NCI-H128 (cell line): ENCODE measurements at regions not wholly inside any gene's neighbourhood (a gene's known extent, or its start where the extent isn't known, plus 50 kb on each side); places are given as distances from the start of the nearest gene placed in this dataset.

Experiments
- DNase-seq: peaks from one replicate; lab custom pipeline; 2025; ENCODE audit not compliant: unreplicated experiment; lab: John Stamatoyannopoulos, UW

DNA sequence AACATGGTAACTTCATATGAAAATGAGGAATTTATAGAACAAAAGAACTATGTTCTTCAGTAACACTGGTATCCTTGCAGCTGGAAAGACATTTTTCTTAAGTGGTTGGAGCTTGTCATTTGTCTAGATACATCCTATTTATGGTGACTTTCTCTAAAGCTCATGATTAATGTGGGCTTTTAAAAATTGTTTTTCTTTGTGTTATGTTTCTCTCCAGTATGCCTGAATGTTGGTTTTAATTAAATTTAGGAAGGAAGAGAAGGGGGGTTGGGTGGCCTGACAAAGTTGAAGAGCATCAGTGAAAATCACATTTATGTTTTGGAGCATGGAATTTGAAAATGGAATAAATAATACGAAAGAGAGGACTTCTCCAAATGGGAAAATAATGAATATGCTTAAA, 457.1 kb upstream of the ETAA1 start:
- no peak for DNase-seq

- no peak for DNase-seq
Observed at GRCh38 chr2:66948234-66948633, 448.9 kb upstream of the ETAA1 start.

GRCh38 chr2:66957198-66957597, 439.9 kb upstream of the ETAA1 start:
- DNase-seq = no peak

DNA sequence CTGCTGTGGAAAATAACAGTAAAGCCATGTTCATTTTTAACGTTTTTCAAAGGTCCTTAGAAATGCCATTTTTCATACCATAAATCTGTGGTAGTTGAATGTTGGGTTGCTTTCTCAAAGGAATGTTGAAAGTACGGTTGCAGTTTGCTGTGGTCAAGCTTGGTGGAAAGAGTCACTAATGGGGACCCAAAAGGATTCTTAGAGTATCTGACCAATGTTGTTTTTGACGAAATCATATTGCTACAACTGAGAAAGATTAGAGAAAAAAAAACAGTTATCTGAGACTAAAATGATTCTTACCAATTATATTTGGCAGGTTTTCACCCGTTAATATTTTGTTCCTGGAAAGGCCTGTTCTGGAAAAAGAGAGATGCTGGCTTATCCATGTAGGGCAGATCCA, 439.5 kb upstream of the ETAA1 start:
- no peak for DNase-seq

DNA sequence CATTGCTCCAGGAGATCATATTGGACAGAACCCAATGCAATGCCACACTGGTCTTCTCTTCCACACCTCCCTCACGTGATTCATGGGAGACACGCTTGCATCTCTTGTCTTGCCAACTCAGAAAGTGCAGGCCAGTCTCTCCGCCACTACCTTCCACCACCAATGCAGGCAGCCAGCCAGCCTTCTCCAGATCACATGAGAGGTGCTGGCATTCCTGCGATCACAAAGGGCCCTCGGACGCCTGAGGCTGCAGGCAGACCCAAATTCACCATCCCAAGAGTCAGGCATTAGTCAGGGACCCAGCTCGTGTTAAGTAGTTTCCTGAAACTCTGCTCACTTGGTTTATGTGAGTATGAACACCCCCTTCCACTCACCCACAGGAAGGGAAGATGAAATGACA, 437.0 kb upstream of the ETAA1 start:
- no peak for DNase-seq

- no peak for DNase-seq
Observed at GRCh38 chr2:66962716-66963115, 434.4 kb upstream of the ETAA1 start.

DNA sequence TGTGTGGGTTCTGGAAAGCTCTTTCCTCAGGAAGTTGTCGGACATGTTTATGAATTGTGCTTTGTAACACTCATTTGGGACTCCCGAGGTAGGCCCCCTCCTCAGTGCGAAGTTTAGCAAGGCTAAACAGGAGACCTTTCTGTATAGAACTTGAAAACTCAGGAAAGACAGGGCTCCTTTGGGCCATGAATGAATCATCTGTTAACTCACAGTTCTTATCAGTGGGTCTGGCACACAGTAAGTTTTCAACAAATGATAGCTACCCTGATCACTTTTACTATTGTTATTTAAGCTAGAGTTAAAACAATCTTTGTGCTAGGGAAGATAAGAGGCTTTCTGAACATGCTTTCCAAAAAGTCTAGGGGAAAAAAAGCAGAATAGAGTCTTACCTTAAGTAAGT, 430.5 kb upstream of the ETAA1 start:
- no peak for DNase-seq

- no peak for DNase-seq
Observed at GRCh38 chr2:66968946-66969345, 428.2 kb upstream of the ETAA1 start.

DNA sequence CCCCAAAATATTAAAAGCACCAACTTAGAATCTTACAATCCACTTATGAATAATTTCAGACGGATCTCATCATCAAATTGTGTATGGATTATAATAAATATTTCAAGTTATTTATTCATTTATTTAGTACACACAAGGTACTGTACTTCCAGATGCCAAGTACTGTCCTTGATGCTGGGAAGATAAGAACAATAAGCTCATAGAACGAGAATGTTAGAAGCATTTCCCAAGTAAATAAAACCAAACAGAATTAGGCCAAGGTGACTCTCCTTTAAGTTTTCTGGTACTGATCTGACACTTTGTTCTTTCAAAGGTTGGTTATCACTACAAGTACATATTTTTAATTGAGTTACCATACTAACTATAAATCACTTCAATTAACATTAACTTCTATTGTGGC, 416.1 kb upstream of the ETAA1 start:
- no peak for DNase-seq

GRCh38 chr2:66982766-66983165, 414.4 kb upstream of the ETAA1 start:
- DNase-seq = no peak

GRCh38 chr2:66984864-66985263, 412.3 kb upstream of the ETAA1 start:
- DNase-seq = no peak

DNA sequence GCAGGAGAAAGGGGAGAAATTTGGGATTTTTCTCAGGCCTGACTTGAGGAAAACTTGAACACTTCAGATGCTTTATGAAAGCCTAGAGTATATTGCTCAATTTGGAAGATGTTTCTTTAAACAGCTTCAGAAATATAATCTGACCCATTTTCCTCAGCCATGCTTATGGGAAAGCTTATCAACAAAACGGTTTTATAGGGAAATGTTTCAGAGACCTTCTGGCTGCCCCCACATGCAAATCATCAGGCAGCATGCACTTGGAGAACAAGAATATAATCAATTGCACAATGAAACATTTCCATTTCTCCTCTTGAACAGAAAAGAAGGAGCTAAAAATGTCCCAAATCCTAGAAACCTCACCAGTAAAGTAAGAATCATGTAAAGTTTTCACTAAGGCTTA, 411.2 kb upstream of the ETAA1 start:
- DNase-seq = no peak

- no peak for DNase-seq
Observed at GRCh38 chr2:66987733-66988132, 409.4 kb upstream of the ETAA1 start.

- no peak for DNase-seq
Observed at GRCh38 chr2:66994654-66995053, 402.5 kb upstream of the ETAA1 start.

DNA sequence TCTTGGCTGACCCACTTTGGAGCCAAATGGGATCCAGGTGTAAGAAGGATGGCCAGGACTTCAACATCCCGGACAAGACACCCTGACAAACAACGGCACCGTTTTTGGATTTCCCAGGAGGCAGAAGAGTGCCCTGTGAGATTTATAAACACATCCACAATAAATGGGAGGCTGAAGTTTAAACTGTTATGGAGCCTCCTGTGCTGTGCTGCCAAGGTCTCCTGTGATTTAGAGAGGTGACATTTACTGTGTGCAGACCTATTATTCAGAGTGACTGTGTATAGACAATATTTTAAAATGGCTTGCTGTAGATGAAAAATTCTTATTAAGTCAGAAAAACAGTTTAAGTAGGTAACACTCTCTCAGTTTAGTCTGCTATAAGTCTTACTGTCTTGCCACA, 401.5 kb upstream of the ETAA1 start:
- no peak for DNase-seq

DNA sequence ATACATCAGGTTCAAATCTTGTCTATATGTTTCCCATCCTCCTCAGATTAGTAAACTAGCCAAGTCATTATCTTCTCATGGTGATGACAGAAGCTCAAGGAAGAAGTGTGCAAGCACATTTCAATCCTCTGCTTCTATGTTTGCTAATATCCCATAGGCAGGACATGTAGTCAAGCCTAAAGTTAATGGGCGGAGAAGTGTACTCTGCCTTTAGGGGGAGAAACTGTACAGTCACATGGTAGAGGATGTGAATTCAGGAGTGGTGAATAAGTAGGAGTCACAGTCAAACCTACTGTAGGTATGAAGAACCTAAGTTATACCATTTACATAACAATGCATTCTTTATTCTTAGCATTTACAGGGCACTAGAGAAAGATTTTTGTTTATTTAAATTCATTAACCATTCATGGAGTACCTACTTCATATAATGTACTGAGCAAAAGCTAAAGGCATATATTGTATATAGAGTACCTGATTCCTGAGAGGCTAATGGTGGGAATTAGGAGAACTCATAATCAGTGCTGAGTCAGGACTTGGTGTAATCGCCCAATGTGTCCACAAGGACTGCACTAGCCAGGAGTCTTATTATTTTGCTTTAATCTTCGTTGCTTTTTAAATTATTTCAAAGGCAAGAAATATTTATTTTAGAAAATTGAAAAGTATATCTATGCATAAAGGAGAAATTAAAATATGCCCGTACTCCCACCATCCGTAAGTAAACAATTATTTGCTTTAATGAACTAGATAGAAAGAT, 394.3 kb upstream of the ETAA1 start:
- DNase-seq = no peak

- DNase-seq = no peak
Observed at GRCh38 chr2:67006373-67006960, 390.7 kb upstream of the ETAA1 start.

GRCh38 chr2:67008155-67008554, 389.0 kb upstream of the ETAA1 start:
- no peak for DNase-seq

DNA sequence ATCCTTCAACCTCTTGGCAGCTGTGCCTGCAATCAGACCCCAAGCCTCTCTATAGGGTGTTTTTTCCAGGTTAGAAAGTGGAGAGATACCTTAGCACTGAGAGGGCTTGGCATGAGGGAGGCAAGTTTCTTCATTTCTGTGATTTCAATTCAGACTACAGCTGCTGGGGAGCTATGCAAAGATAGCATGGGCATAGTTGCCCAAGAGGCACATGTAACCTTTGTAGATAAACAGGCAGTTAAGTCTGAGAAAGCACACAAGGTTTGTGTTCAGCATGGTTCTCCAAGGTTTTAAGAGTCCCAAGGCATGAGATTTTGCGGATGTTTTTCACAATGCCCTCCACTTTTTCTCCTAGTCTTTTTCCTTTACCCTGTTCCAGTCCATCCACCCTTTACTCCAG, 385.0 kb upstream of the ETAA1 start:
- DNase-seq = no peak

DNA sequence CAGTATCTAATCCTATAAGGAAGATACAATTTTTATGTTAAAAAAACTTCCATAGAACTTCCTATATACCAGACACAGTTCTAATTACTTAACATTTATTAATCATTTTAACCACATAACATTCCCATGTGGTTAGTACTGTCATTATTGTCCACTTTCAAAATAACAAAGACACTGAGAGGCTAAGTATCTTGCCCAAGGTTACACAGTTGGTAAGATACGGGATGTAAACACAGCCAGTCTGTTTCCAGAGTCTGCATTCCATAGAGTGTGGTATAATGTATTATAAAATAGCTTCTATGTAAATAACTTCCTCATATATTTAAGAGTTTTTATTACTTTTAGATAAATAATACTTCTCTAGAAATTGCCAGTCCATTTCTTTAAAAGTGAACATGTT, 383.3 kb upstream of the ETAA1 start:
- DNase-seq = no peak

DNA sequence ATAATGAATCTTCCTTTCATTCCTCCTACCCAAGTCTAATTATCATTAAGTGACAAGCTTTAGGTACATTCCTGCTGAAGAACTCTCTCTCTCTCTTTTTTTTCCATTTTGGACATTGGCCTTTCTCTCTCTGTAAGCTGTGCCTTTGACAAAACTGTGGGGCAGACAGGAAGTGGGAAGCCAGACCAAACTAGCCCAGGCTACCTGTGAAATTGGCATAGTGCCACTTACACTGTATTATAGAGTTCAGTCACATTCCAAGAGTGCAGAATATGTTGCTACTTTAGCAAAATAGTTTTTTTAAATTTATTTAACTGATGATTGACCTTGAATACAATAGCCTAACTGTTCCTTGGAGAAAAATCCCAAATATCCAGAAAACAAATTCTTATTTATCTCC, 381.5 kb upstream of the ETAA1 start:
- DNase-seq = no peak

GRCh38 chr2:67018301-67018700, 378.8 kb upstream of the ETAA1 start:
- DNase-seq = no peak

DNA sequence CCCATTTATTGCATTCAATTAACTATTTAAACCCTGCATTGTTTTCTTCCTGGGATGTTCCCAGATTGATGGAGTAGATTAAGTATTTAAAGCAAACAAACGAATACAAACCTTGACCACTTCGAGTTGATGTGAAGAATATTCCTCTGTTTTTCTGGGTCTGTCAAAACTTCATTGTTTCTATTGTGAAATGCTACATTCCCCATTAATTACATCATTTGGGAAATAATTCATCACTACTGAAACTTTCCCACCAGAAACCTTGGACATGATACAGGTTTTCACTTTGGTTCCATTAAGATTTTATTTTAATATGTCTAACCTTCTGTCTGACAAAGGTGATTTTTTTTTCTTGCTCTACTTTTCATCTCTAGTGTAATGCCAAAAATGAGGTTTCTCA, 365.1 kb upstream of the ETAA1 start:
- no peak for DNase-seq
